Colonic mucosa (tissue), 4 donors: ENCODE measurements at regions not wholly inside any gene's neighbourhood (a gene's known extent, or its start where the extent isn't known, plus 50 kb on each side); places are given as distances from the start of the nearest gene placed in this dataset.

Experiments used
- DNase-seq: peaks from one replicate; pipeline ENCODE4 v3.0.0-alpha.2; 2020
- H3K27ac ChIP-seq: fragments of 200-600 bp; one replicate; pipeline ENCODE4 v1.8.0; 2021
- H3K27me3 ChIP-seq: fragments of 200-600 bp; one replicate; pipeline ENCODE4 v1.8.0; 2021
- H3K36me3 ChIP-seq: fragments of 200-600 bp; one replicate; pipeline ENCODE4 v1.8.0; 2021
- H3K4me1 ChIP-seq: fragments of 200-600 bp; one replicate; pipeline ENCODE4 v1.8.0; 2021; ENCODE audit warnings: mild to moderate bottlenecking
- H3K4me3 ChIP-seq: fragments of 200-600 bp; one replicate; pipeline ENCODE4 v1.8.0; 2021
- H3K9ac ChIP-seq, 2 donors: one replicate each; pipeline ENCODE4 v1.7.0; 2013; ENCODE audit warnings: control low read depth in 2 of 2, low read depth in 2 of 2, low read length in 2 of 2
- H3K9me3 ChIP-seq: fragments of 200-600 bp; one replicate; pipeline ENCODE4 v1.8.0; 2021
- intact Hi-C: fragments of 100-400 bp; cut with DNase I; formaldehyde crosslinking; loops from one replicate; pipeline ENCODE4 v1.14.1; 2022
- TF ChIP-seq, protein P1 (sequence below): fragments of 200-600 bp; IDR thresholded peaks from one replicate; pipeline ENCODE4 v1.8.0; 2022; ENCODE audit warnings: antibody characterized with exemption, mild to moderate bottlenecking
- donor health status: healthy.
- donor health status: DM: no; HTN: no; CAD: no.
- donor health status: DM: no; HTN: no; CAD: no.

DNA sequence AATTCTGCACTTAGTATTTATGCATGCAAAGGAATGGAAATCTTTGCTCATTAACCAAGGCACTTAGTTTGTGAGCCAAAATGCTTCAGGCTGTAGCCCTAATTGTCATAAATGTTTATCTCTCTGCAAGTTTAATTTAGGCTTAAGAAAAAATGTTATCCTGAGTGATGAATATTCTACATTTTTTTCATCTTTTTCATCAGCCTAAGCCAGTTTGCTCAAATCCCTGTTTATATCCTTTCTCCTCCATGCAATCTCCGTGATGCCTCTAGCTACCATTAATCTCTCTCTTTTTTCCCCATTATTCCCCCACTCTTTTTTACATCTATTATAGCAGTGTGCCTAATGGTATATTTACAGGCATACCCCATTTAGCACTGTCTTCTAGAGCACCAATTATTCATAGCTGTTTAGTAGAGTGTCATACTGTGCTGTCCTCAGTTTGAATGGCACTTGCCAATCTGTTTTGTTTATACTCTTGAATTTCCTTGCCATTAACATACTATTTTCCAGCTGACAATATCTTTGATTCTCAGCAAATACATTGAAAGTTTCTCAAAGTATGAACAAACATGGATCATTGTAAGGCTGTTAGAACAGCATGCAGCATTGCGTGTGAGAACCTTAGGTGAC lies 1457.0 kb downstream of the MAT2B start:
- intact Hi-C loops, result no loop called here
- Histone ChIP-seq H3K27me3 (no peaks in the 10 kb centered on the region), H3K9me3 (no peaks in the 10 kb centered on the region), H3K4me1 (no peaks in the 10 kb centered on the region), H3K4me3 (no peak overlapping the region), H3K36me3 (no peaks in the 10 kb centered on the region), H3K9ac (no peak overlapping the region), H3K27ac (no peak overlapping the region)
- DNase-seq, result no peak
- TF ChIP-seq, protein P1, sequence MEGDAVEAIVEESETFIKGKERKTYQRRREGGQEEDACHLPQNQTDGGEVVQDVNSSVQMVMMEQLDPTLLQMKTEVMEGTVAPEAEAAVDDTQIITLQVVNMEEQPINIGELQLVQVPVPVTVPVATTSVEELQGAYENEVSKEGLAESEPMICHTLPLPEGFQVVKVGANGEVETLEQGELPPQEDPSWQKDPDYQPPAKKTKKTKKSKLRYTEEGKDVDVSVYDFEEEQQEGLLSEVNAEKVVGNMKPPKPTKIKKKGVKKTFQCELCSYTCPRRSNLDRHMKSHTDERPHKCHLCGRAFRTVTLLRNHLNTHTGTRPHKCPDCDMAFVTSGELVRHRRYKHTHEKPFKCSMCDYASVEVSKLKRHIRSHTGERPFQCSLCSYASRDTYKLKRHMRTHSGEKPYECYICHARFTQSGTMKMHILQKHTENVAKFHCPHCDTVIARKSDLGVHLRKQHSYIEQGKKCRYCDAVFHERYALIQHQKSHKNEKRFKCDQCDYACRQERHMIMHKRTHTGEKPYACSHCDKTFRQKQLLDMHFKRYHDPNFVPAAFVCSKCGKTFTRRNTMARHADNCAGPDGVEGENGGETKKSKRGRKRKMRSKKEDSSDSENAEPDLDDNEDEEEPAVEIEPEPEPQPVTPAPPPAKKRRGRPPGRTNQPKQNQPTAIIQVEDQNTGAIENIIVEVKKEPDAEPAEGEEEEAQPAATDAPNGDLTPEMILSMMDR, result no peak

DNA sequence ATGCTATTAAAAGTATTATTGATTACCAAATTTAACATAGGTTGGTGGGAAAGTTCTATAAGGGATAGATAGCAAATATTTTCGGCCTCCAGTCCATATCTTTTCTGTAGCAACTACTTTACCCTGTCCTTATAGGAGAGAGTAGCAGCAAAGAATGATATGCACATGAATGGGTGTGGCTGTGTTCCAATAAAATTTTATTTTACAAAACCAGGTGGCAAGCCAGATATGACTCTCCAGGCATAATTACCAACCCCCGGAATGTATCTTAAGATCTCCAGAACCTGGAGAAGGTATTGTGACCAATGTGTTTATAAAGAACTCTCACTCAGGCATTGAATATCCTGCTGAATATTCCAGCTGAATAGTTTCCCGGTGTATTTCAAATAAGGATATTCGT lies 1461.2 kb downstream of the MAT2B start:
- Histone ChIP-seq H3K9me3 (no peaks in the 10 kb centered on the region), H3K4me3 (no peak overlapping the region), H3K36me3 (no peaks in the 10 kb centered on the region), H3K27ac (no peak overlapping the region), H3K27me3 (no peaks in the 10 kb centered on the region), H3K4me1 (no peaks in the 10 kb centered on the region), H3K9ac (no peak overlapping the region)
- TF ChIP-seq, protein P1, result no peak
- no peak for DNase-seq
- intact Hi-C loops, result no loop called here

GRCh38 chr5:164967354-164967753 lies 1461.9 kb downstream of the MAT2B start:
- Histone ChIP-seq H3K36me3 (no peaks in the 10 kb centered on the region), H3K4me1 (no peaks in the 10 kb centered on the region), H3K9me3 (no peaks in the 10 kb centered on the region), H3K4me3 (no peak overlapping the region), H3K27me3 (no peaks in the 10 kb centered on the region), H3K9ac (no peak overlapping the region), H3K27ac (no peak overlapping the region)
- intact Hi-C loops, result no loop called here
- no peak for DNase-seq
- TF ChIP-seq, protein P1, result no peak

GRCh38 chr5:164972973-164973372 lies 1467.6 kb downstream of the MAT2B start:
- Histone ChIP-seq H3K9ac (no peak overlapping the region), H3K4me3 (no peak overlapping the region), H3K27ac (no peak overlapping the region), H3K4me1 (no peaks in the 10 kb centered on the region), H3K36me3 (no peaks in the 10 kb centered on the region), H3K27me3 (no peaks in the 10 kb centered on the region), H3K9me3 (no peaks in the 10 kb centered on the region)
- TF ChIP-seq, protein P1, result no peak
- no peak for DNase-seq
- intact Hi-C loops, result no loop called here

GRCh38 chr5:164975986-164976385 lies 1470.6 kb downstream of the MAT2B start:
- Histone ChIP-seq H3K9me3 (no peaks in the 10 kb centered on the region), H3K4me3 (no peak overlapping the region), H3K9ac (no peak overlapping the region), H3K27me3 (no peaks in the 10 kb centered on the region), H3K4me1 (no peaks in the 10 kb centered on the region), H3K36me3 (no peaks in the 10 kb centered on the region), H3K27ac (no peak overlapping the region)
- DNase-seq, result no peak
- TF ChIP-seq, protein P1, result no peak
- intact Hi-C loops, result no loop called here
